ENCODE measurements at regions not wholly inside any gene's neighbourhood (a gene's known extent, or its start where the extent isn't known, plus 50 kb on each side); places are given as distances from the start of the nearest gene placed in this dataset.

GRCh38 chr5:130992095-130992494 lies 173.0 kb downstream of the HINT1 start:
- Histone ChIP-seq H4K20me1 (replicated peaks in 1 of 2; ENCODE audit: control insufficient read depth in 1 of 2, insufficient read depth in 2 of 2, low read length in 2 of 2) (no peaks in the 10 kb centered on the region), H3K4me2 (ENCODE audit: insufficient read depth in 1 of 2, low read depth in 2 of 2, low read length in 2 of 2) (no peak overlapping the region), H3K56ac (replicated peaks; ENCODE audit: insufficient read length, low read depth, low read length) (no peak overlapping the region), H3K27me3 (replicated peaks in 1 of 4; ENCODE audit: control insufficient read depth in 3 of 4, extremely low read depth in 1 of 4, insufficient read depth in 3 of 4, low read length in 3 of 4) (no peaks in the 10 kb centered on the region), H4K5ac (ENCODE audit: insufficient read length, low read depth, low read length) (no peak overlapping the region), H4K8ac (ENCODE audit: extremely low read depth, insufficient read depth, low read length) (no peak overlapping the region), H3K4ac (replicated peaks; ENCODE audit: insufficient read length, low read depth, low read length) (no peak overlapping the region), H3K27ac (ENCODE audit: low read depth, low read length) (no peak overlapping the region), H2BK20ac (ENCODE audit: low read length) (no peak overlapping the region), H3K4me1 (replicated peaks in 1 of 4; ENCODE audit: control insufficient read depth in 3 of 4, insufficient read depth in 4 of 4, low read length in 3 of 4) (no peaks in the 10 kb centered on the region), H2BK5ac (ENCODE audit: low read depth, low read length) (no peak overlapping the region), H2AFZ (ENCODE audit: low read length) (peak overlapping the region; percentile 93), H2BK15ac (ENCODE audit: low read length) (no peak overlapping the region), H3K4me3 (ENCODE audit: extremely low read depth in 1 of 4, insufficient read depth in 2 of 4, low read depth in 3 of 4, low read length in 4 of 4) (no peak overlapping the region), H3K79me1 (ENCODE audit: low read depth, low read length) (no peaks in the 10 kb centered on the region), H2AK5ac (ENCODE audit: low read depth, low read length) (no peak overlapping the region), H2BK12ac (ENCODE audit: low read depth, low read length) (no peak overlapping the region), H3K36me3 (ENCODE audit: control insufficient read depth in 2 of 4, insufficient read depth in 4 of 4, low read length in 3 of 4) (no peaks in the 10 kb centered on the region), H3K9me3 (ENCODE audit: insufficient read depth in 2 of 2, low read depth in 1 of 2, low read length in 1 of 2) (no peaks in the 10 kb centered on the region), H4K91ac (replicated peaks; ENCODE audit: insufficient read length, low read length) (no peak overlapping the region), H3K79me2 (ENCODE audit: control insufficient read depth in 1 of 2, insufficient read depth in 2 of 2, low read length in 2 of 2) (no peaks in the 10 kb centered on the region), H3K23ac (ENCODE audit: insufficient read length) (no peak overlapping the region), H3K9ac (replicated peaks in 1 of 4; ENCODE audit: extremely low read depth in 1 of 4, low read depth in 3 of 4, low read length in 3 of 4) (no peak overlapping the region), H3K14ac (ENCODE audit: insufficient read length) (no peak overlapping the region), H3K18ac (ENCODE audit: extremely low read depth, low read length) (no peak overlapping the region), H3K23me2 (ENCODE audit: low read depth, low read length) (no peaks in the 10 kb centered on the region), H2BK120ac (replicated peaks; ENCODE audit: low read depth, low read length) (no peak overlapping the region)
- 81% methylated on average over 4 of the region's 4 CpGs; no CpG with 5 or more reads in 1 of the 2 experiments for WGBS, 2 experiments (ENCODE audit: extremely low coverage in 1 of 2, insufficient coverage in 1 of 2, insufficient read length in 1 of 2, insufficient replicate concordance in 2 of 2, low coverage in 1 of 2, low lambda C conversion rate in 2 of 2, missing lambda C conversion rate in 1 of 2)
- TF ChIP-seq TAF7 (optimal IDR thresholded peaks at IDR 0.05; ENCODE audit: borderline replicate concordance, low read depth, low read length) (no peak), NRF1 (IDR thresholded peaks at IDR 0.05; ENCODE audit: low read depth, low read length) (no peak), CBX5 (IDR thresholded peaks at IDR 0.05; ENCODE audit: low read depth, low read length) (no peak), POLR2AphosphoS5 (IDR thresholded peaks at IDR 0.05; ENCODE audit: low read depth, low read length) (no peak), ATF2 (IDR thresholded peaks at IDR 0.05; ENCODE audit: low read length) (no peak), RFX5 (IDR thresholded peaks at IDR 0.05; ENCODE audit: borderline replicate concordance, low read depth, low read length) (no peak), RBBP5 (IDR thresholded peaks at IDR 0.05; ENCODE audit: borderline replicate concordance, low read depth, low read length) (no peak), MAFK (IDR thresholded peaks at IDR 0.05; ENCODE audit: low read depth, low read length) (no peak), FOSL1 (IDR thresholded peaks at IDR 0.05; ENCODE audit: insufficient read depth, low read depth, low read length) (no peak), CTBP2 (IDR thresholded peaks at IDR 0.05; ENCODE audit: borderline replicate concordance, insufficient read depth, insufficient read length, low read length) (no peak)
- POLR2A ChIA-PET (ENCODE audit: partially characterized antibody), result no interaction called here
- no peak for FAIRE-seq
- no peak for DNase-seq (ENCODE audit: low read depth in 1 of 2, low spot score in 2 of 2)
- CTCF ChIA-PET (ENCODE audit: partially characterized antibody), result interaction anchor here (1.0 kb wide), 1 partner anchor 76 kb away, joined by 4 read pairs; no protein-coding TSS in a partner anchor

Measured in H1 (cell line).